Neural crest cell (in vitro differentiated cells): ENCODE measurements at regions not wholly inside any gene's neighbourhood (a gene's known extent, or its start where the extent isn't known, plus 50 kb on each side); places are given as distances from the start of the nearest gene placed in this dataset.
A peak's percentile ranks its signal among the peaks of the same experiment; 100 is the strongest.

Experiments used
- DNase-seq: peaks from one replicate; pipeline ENCODE4 v3.0.0; 2021; ENCODE audit warnings: low read depth, mixed read lengths, low spot score
- H3K27ac Mint-ChIP-seq: one replicate; pipeline ENCODE4 v1.8.0; 2021; ENCODE audit warnings: mild to moderate bottlenecking, mixed read lengths; ENCODE audit not compliant: unreplicated experiment
- H3K27me3 Mint-ChIP-seq: 2 replicates; pipeline ENCODE4 v1.8.0; 2021; ENCODE audit warnings: low read depth, mild to moderate bottlenecking, mixed read lengths
- H3K36me3 Mint-ChIP-seq: 2 replicates; pipeline ENCODE4 v1.8.0; 2021; ENCODE audit warnings: low read depth, mild to moderate bottlenecking, mixed read lengths
- H3K4me1 Mint-ChIP-seq: 2 replicates; pipeline ENCODE4 v1.8.0; 2021; ENCODE audit warnings: mixed read lengths
- H3K4me3 Mint-ChIP-seq: one replicate; pipeline ENCODE4 v1.8.0; 2021; ENCODE audit warnings: mild to moderate bottlenecking, mixed read lengths
- H3K9me3 Mint-ChIP-seq: 2 replicates; pipeline ENCODE4 v1.8.0; 2021; ENCODE audit warnings: mixed read lengths
- CTCF ChIP-seq: fragments of 200-600 bp; sonication (generic); conservative IDR thresholded peaks from 2 replicates; pipeline ENCODE4 v1.5.0; 2021; ENCODE audit warnings: antibody characterized with exemption, mild to moderate bottlenecking

- Mint-ChIP-seq H3K9me3 (no peaks in the 10 kb centered on the region), H3K36me3 (no peaks in the 10 kb centered on the region), H3K27ac (no peak overlapping the region), H3K4me1 (peaks cover 22% of the 10 kb centered on the region), H3K4me3 (no peak overlapping the region), H3K27me3 (peaks cover 30% of the 10 kb centered on the region)
- no peak for TF ChIP-seq CTCF
- DNase-seq: no peak
Measured at GRCh38 chr15:77825546-77825945, 192.8 kb upstream of the LINGO1 start.

GRCh38 chr15:77825252-77825542 is 192.5 kb upstream of the LINGO1 start:
- DNase-seq: no peak
- peak overlapping the region; percentile 75 for H3K27ac Mint-ChIP-seq

GRCh38 chr15:77824361-77825251 is 191.9 kb upstream of the LINGO1 start:
- DNase-seq: no peak
- Mint-ChIP-seq H3K9me3 (no peaks in the 10 kb centered on the region), H3K27me3 (peaks cover 36% of the 10 kb centered on the region), H3K4me3 (peak overlapping the region; percentile 27), H3K4me1 (peaks cover 14% of the 10 kb centered on the region), H3K36me3 (no peaks in the 10 kb centered on the region), H3K27ac (peak overlapping the region; percentile 93)
- TF ChIP-seq CTCF: no peak

More at GRCh38 chr15:77825252-77825542, 192.5 kb upstream of the LINGO1 start:
- peaks cover 34% of the 10 kb centered on the region for H3K27me3 Mint-ChIP-seq
- no peaks in the 10 kb centered on the region for H3K36me3 Mint-ChIP-seq
- TF ChIP-seq CTCF: no peak
- peaks cover 20% of the 10 kb centered on the region for H3K4me1 Mint-ChIP-seq
- H3K9me3 Mint-ChIP-seq: no peaks in the 10 kb centered on the region
- no peak overlapping the region for H3K4me3 Mint-ChIP-seq

GRCh38 chr15:77823736-77824135 is 191.0 kb upstream of the LINGO1 start:
- Mint-ChIP-seq H3K36me3 (no peaks in the 10 kb centered on the region), H3K9me3 (no peaks in the 10 kb centered on the region), H3K27ac (peak overlapping the region; percentile 93), H3K4me1 (peaks cover 14% of the 10 kb centered on the region), H3K4me3 (peak overlapping the region; percentile 27), H3K27me3 (peaks cover 39% of the 10 kb centered on the region)
- DNase-seq: no peak
- TF ChIP-seq CTCF: no peak

GRCh38 chr15:77822631-77823230 is 190.0 kb upstream of the LINGO1 start:
- DNase-seq: no peak
- H3K9me3 Mint-ChIP-seq: no peaks in the 10 kb centered on the region
- no peak overlapping the region for H3K4me3 Mint-ChIP-seq
- H3K36me3 Mint-ChIP-seq: no peaks in the 10 kb centered on the region
- no peak for TF ChIP-seq CTCF
- peaks cover 16% of the 10 kb centered on the region for H3K4me1 Mint-ChIP-seq
- peaks cover 48% of the 10 kb centered on the region for H3K27me3 Mint-ChIP-seq
- no peak overlapping the region for H3K27ac Mint-ChIP-seq
